Sigmoid colon (tissue), 6 donors: ENCODE measurements at regions not wholly inside any gene's neighbourhood (a gene's known extent, or its start where the extent isn't known, plus 50 kb on each side); places are given as distances from the start of the nearest gene placed in this dataset.

Experiments
- DNase-seq: peaks from one replicate; pipeline ENCODE4 v3.0.0-alpha.2; 2019
- H3K27ac ChIP-seq, 4 donors: fragments of 200-600 bp; sonication (generic); one replicate each; pipeline ENCODE4 v1.5.1; 2016 to 2019; ENCODE audit warnings: mild to moderate bottlenecking in 1 of 4
- H3K27me3 ChIP-seq, 3 donors: fragments of 200-600 bp; sonication (generic); one replicate each; pipeline ENCODE4 v1.5.1; 2019; ENCODE audit warnings: mild to moderate bottlenecking in 1 of 3
- H3K36me3 ChIP-seq, 4 donors: fragments of 200-600 bp; sonication (generic); one replicate each; pipeline ENCODE4 v1.5.1; 2016 to 2019
- H3K4me1 ChIP-seq, 4 donors: fragments of 200-600 bp; sonication (generic); one replicate each; pipeline ENCODE4 v1.5.1; 2017 to 2019
- H3K4me3 ChIP-seq, 4 donors: fragments of 200-600 bp; sonication (generic); one replicate each; pipeline ENCODE4 v1.5.1; 2017 to 2019; ENCODE audit warnings: mild to moderate bottlenecking in 2 of 4, moderate library complexity in 1 of 4
- H3K9me3 ChIP-seq, 4 donors: fragments of 200-600 bp in 3 of 4; sonication (generic) in 3 of 4; one replicate each; pipeline versions ENCODE4 v1.5.1 to v1.6.1; 2013 to 2019
- EP300 ChIP-seq, 4 donors: sonication (generic); formaldehyde crosslinking; IDR thresholded peaks; one replicate each; pipeline ENCODE4 v1.6.1; 2017; ENCODE audit warnings: antibody characterized with exemption in 4 of 4
- POLR2A ChIP-seq, 2 donors: fragments of 450-650 bp; IDR thresholded peaks; one replicate each; pipeline ENCODE4 v1.6.1; 2016; ENCODE audit warnings: antibody characterized with exemption in 2 of 2, mild to moderate bottlenecking in 2 of 2, moderate library complexity in 2 of 2
- POLR2AphosphoS5 ChIP-seq, 4 donors: sonication (generic); formaldehyde crosslinking; IDR thresholded peaks; one replicate each; pipeline ENCODE4 v1.6.1; 2017; ENCODE audit warnings: antibody characterized with exemption in 4 of 4
- WGBS, 2 donors: extraction: QIAGEN DNeasy Blood & Tissue Kit; methylation state at CpG; one replicate each; pipeline ENCODE4 v1.1.7; 2013; 5-methylcytosine and 5-hydroxymethylcytosine counted together
- intact Hi-C: fragments of 100-400 bp; cut with DNase I; formaldehyde crosslinking; loops from one replicate; pipeline ENCODE4 v1.15.1; 2023
- TF ChIP-seq, protein P1 (sequence below), 4 experiments: fragments of 450-650 bp in 3 of 4; fragments of 200-600 bp in 1 of 4; IDR thresholded peaks; one replicate each; pipeline ENCODE4 v1.5.1; 2016 to 2019; ENCODE audit warnings: antibody characterized with exemption in 4 of 4, mild to moderate bottlenecking in 3 of 4, moderate library complexity in 2 of 4
- donor health status: healthy with polysubstance abuse.
- donor health status: healthy.

DNA sequence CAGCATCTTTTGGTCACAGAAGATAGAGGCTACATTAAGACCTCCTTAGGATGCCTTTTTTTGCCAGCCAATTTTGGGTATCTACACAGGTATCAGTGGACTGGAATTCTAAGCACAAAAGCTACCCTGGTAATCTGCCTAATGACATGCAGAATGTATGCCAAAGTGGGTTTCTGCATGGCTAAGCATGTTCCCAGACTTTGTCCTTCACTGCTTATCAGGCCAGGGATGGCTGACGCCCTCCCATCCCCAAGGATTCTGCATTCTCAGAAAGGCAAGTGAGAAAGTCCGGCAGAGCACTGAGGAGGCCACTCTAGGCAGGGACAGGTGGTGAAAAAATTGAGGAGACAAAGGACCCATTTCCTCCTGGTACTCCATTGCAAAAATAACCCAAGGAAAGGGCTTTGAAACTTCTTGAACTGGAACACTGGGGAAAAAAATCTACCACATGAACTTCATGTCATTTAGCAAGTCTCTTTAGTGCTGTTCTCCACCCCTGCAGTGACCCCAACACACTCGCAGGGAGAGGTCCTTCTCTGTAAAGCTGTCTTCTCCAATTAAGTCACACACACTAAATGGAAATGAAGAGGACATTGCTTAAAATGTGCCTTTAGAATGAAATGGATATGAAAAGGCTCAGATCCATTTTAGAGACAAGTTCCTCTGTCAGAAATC lies 91.7 kb upstream of the MAX start:
- H3K36me3 ChIP-seq, result no peaks in the 10 kb centered on the region
- intact Hi-C loops, result no loop called here
- no peak for DNase-seq
- TF ChIP-seq POLR2AphosphoS5 (IDR thresholded peaks at IDR 0.05) (no peak), EP300 (IDR thresholded peaks at IDR 0.05) (no peak), POLR2A (IDR thresholded peaks at IDR 0.05) (no peak)
- TF ChIP-seq, protein P1, sequence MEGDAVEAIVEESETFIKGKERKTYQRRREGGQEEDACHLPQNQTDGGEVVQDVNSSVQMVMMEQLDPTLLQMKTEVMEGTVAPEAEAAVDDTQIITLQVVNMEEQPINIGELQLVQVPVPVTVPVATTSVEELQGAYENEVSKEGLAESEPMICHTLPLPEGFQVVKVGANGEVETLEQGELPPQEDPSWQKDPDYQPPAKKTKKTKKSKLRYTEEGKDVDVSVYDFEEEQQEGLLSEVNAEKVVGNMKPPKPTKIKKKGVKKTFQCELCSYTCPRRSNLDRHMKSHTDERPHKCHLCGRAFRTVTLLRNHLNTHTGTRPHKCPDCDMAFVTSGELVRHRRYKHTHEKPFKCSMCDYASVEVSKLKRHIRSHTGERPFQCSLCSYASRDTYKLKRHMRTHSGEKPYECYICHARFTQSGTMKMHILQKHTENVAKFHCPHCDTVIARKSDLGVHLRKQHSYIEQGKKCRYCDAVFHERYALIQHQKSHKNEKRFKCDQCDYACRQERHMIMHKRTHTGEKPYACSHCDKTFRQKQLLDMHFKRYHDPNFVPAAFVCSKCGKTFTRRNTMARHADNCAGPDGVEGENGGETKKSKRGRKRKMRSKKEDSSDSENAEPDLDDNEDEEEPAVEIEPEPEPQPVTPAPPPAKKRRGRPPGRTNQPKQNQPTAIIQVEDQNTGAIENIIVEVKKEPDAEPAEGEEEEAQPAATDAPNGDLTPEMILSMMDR (IDR thresholded peaks at IDR 0.05), result no peak
- no peak overlapping the region for H3K4me3 ChIP-seq
- H3K27me3 ChIP-seq, result no peaks in the 10 kb centered on the region
- WGBS, 2 donors, result 78 to 96% methylated on average over 3 of the region's 3 CpGs
- H3K4me1 ChIP-seq, result no peaks in the 10 kb centered on the region
- no peaks in the 10 kb centered on the region for H3K9me3 ChIP-seq
- no peak overlapping the region for H3K27ac ChIP-seq

DNA sequence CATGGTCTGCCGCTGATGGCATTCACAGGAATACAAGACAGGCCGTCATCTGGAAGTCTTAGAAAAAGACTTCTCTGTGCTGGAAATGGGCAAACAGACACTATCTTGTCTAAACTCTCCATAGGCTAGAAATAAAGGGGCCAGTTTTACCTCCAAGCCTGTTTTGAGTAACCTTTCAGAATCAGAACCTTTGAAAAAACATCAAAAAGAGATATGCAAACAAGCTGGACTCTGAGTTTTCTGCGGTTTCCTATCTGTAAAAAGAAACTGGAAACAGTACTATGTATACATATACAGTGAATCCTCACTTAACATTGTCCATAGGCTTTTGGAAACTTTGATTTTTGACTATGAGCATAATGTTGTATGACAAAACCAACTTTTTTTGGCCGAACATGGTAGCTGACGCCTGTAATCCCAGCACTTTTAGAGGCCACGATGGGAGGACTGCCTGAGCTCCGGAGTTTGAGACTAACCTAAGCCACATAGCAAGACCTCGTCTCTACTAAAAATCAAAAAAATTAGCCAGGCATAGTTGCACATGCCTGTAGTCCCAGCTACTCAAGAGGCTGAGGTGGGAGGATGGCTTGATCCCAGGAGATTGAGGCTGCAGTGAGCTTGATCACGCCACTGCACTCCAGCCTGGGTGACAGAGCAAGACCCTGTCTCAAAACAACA lies 92.9 kb upstream of the MAX start:
- Histone ChIP-seq H3K4me1 (no peaks in the 10 kb centered on the region), H3K27me3 (no peaks in the 10 kb centered on the region), H3K36me3 (no peaks in the 10 kb centered on the region), H3K9me3 (no peaks in the 10 kb centered on the region), H3K27ac (no peak overlapping the region), H3K4me3 (no peak overlapping the region)
- 87 to 91% methylated on average over 9 of the region's 9 CpGs for WGBS, 2 donors
- DNase-seq, result no peak
- TF ChIP-seq EP300 (IDR thresholded peaks at IDR 0.05), result no peak
- TF ChIP-seq POLR2AphosphoS5 (IDR thresholded peaks at IDR 0.05), result no peak
- TF ChIP-seq, protein P1 (IDR thresholded peaks at IDR 0.05), result no peak
- TF ChIP-seq POLR2A (IDR thresholded peaks at IDR 0.05), result no peak
- intact Hi-C loops, result no loop called here

DNA sequence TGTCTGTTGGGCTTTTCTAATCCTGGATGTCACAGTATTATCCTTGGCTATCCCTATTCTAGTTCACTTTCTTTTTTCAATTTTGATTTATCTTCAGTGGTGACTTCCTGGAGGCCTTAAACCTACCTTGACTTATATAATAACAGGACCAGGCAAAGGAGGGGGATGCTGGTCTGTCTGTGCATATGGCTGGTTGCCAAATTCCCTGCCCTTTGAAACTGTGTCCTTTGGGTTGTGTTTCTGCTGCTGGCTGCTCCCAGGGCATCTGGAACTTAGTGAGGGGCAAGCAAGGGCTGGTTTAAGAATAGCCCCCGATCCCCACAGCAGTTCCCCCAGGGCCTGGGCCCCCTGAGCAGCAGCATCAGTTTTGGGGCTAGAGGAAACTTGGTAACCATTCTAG lies 96.0 kb upstream of the MAX start:
- TF ChIP-seq, protein P1 (IDR thresholded peaks at IDR 0.05), result no peak
- no peak for TF ChIP-seq POLR2A (IDR thresholded peaks at IDR 0.05)
- TF ChIP-seq EP300 (IDR thresholded peaks at IDR 0.05), result no peak
- no peak for TF ChIP-seq POLR2AphosphoS5 (IDR thresholded peaks at IDR 0.05)
- no peaks in the 10 kb centered on the region for H3K4me1 ChIP-seq
- DNase-seq, result no peak
- no peak overlapping the region for H3K4me3 ChIP-seq
- H3K27me3 ChIP-seq, result no peaks in the 10 kb centered on the region
- WGBS, 2 donors, result 75 to 92% methylated on average over 1 of the region's 1 CpG
- intact Hi-C loops, result no loop called here
- H3K27ac ChIP-seq, result no peak overlapping the region
- no peaks in the 10 kb centered on the region for H3K9me3 ChIP-seq
- H3K36me3 ChIP-seq, result no peaks in the 10 kb centered on the region

DNA sequence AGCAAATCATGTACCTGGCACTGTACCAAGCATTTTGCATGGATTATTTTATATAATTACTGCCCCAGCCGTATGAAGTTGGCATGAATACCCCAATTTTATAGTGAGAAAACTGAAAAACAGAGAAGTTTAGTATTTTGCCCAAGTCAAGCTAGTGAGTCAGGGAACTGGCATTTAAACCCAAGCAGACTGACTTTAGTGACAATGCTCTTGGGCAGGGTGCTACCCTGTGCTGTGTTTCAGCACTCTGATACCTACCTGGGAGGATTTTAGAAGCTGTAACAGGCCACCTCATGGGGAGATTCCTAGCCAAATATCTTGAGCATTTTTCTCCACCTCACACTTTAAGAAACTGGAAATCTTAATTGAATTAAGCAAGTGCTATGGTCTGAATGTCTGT lies 98.1 kb upstream of the MAX start:
- H3K36me3 ChIP-seq, result no peaks in the 10 kb centered on the region
- DNase-seq, result no peak
- H3K27me3 ChIP-seq, result no peaks in the 10 kb centered on the region
- H3K27ac ChIP-seq, result no peak overlapping the region
- TF ChIP-seq POLR2AphosphoS5 (IDR thresholded peaks at IDR 0.05), result no peak
- TF ChIP-seq POLR2A (IDR thresholded peaks at IDR 0.05), result no peak
- TF ChIP-seq, protein P1 (IDR thresholded peaks at IDR 0.05), result no peak
- no peak for TF ChIP-seq EP300 (IDR thresholded peaks at IDR 0.05)
- no peak overlapping the region for H3K4me3 ChIP-seq
- no peaks in the 10 kb centered on the region for H3K4me1 ChIP-seq
- WGBS, 2 donors, result 25 to 63% methylated on average over 1 of the region's 1 CpG
- no peaks in the 10 kb centered on the region for H3K9me3 ChIP-seq
- intact Hi-C loops, result no loop called here
